ENCODE measurements at regions not wholly inside any gene's neighbourhood (a gene's known extent, or its start where the extent isn't known, plus 50 kb on each side); places are given as distances from the start of the nearest gene placed in this dataset.
"Not testable (repeated sequence)": the region's sequence is repeated elsewhere in the genome, so short reads cannot be mapped to it uniquely, and the experiment has no call there.

- FAIRE-seq, result peak; percentile 69
- no peak for TF ChIP-seq POLR2A (IDR thresholded peaks at IDR 0.05; ENCODE audit: low read depth, low read length)
- DNase-seq (ENCODE audit: insufficient read length, low spot score), result peak; percentile 92
Measured at GRCh38 chr2:120539937-120540718, 194.2 kb downstream of the INHBB start.

GRCh38 chr2:120540719-120541552, 194.7 kb upstream of the GLI2 start:
- no peak for TF ChIP-seq POLR2A (IDR thresholded peaks at IDR 0.05; ENCODE audit: low read depth, low read length)
- FAIRE-seq (no peak), DNase-seq (ENCODE audit: insufficient read length, low spot score) (no peak)

- FAIRE-seq (no peak), DNase-seq (ENCODE audit: insufficient read length, low spot score) (no peak)
- no peak for TF ChIP-seq POLR2A (IDR thresholded peaks at IDR 0.05; ENCODE audit: low read depth, low read length)
Measured at GRCh38 chr2:120541553-120541932, 194.1 kb upstream of the GLI2 start.

GRCh38 chr2:120541972-120542670, 193.5 kb upstream of the GLI2 start:
- FAIRE-seq, result no peak
- TF ChIP-seq POLR2A (IDR thresholded peaks at IDR 0.05; ENCODE audit: low read depth, low read length), result no peak
- DNase-seq (ENCODE audit: insufficient read length, low spot score), result no peak

GRCh38 chr2:120542911-120543527, 192.6 kb upstream of the GLI2 start:
- no peak for DNase-seq (ENCODE audit: insufficient read length, low spot score)
- no peak for TF ChIP-seq POLR2A (IDR thresholded peaks at IDR 0.05; ENCODE audit: low read depth, low read length)
- no peak for FAIRE-seq

GRCh38 chr2:120543899-120544298, 191.8 kb upstream of the GLI2 start:
- FAIRE-seq (no peak), DNase-seq (ENCODE audit: insufficient read length, low spot score) (no peak)
- TF ChIP-seq POLR2A (IDR thresholded peaks at IDR 0.05; ENCODE audit: low read depth, low read length), result no peak

- FAIRE-seq, result no peak
- DNase-seq (ENCODE audit: insufficient read length, low spot score), result no peak
Measured at GRCh38 chr2:120544522-120544921, 191.1 kb upstream of the GLI2 start.

GRCh38 chr2:120545007-120545406, 190.7 kb upstream of the GLI2 start:
- DNase-seq (ENCODE audit: insufficient read length, low spot score); FAIRE-seq: not testable (repeated sequence)

More at GRCh38 chr2:120544522-120544921, 191.1 kb upstream of the GLI2 start:
- TF ChIP-seq POLR2A (IDR thresholded peaks at IDR 0.05; ENCODE audit: low read depth, low read length), result no peak

GRCh38 chr2:120545521-120546047, 190.1 kb upstream of the GLI2 start:
- FAIRE-seq, result no peak
- no peak for DNase-seq (ENCODE audit: insufficient read length, low spot score)
- no peak for TF ChIP-seq POLR2A (IDR thresholded peaks at IDR 0.05; ENCODE audit: low read depth, low read length)

- no peak for TF ChIP-seq POLR2A (IDR thresholded peaks at IDR 0.05; ENCODE audit: low read depth, low read length)
- FAIRE-seq (no peak), DNase-seq (ENCODE audit: insufficient read length, low spot score) (no peak)
Measured at GRCh38 chr2:120546048-120546864, 189.4 kb upstream of the GLI2 start.

- DNase-seq (ENCODE audit: insufficient read length, low spot score), result no peak
- no peak for TF ChIP-seq POLR2A (IDR thresholded peaks at IDR 0.05; ENCODE audit: low read depth, low read length)
- FAIRE-seq, result no peak
Measured at GRCh38 chr2:120546865-120547390, 188.7 kb upstream of the GLI2 start.

GRCh38 chr2:120547662-120548061, 188.0 kb upstream of the GLI2 start:
- DNase-seq (ENCODE audit: insufficient read length, low spot score), result no peak
- no peak for TF ChIP-seq POLR2A (IDR thresholded peaks at IDR 0.05; ENCODE audit: low read depth, low read length)
- FAIRE-seq, result no peak

Data from H54 (cell line).